ENCODE measurements at regions not wholly inside any gene's neighbourhood (a gene's known extent, or its start where the extent isn't known, plus 50 kb on each side); places are given as distances from the start of the nearest gene placed in this dataset.

DNA sequence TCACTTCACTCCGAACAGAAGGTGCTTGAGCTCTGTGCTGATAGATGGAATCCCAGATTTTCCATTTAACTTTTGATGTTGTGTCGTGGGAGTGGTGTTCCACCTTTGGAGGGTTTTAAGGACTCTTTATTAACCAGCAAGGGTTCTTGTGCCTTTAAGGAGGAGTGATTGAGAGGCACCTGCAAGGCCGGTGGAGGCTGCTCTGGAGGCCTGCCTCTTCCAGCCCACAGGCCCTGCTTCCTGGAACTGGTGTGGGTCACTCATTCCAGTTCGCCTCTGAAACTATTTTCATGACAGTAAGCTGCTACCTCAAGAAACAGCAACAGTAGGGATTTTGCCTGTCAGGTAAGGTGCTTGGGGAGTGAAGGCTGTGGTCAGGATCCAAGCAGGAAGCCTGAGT lies 58.8 kb upstream of the APCDD1L start:
- no peaks in the 10 kb centered on the region; a peak in 4 of 7 replicates for H3K27me3 ChIP-seq (replicated peaks in 1 of 4; ENCODE audit: control insufficient read depth in 3 of 4, extremely low read depth in 1 of 4, insufficient read depth in 3 of 4, low read length in 3 of 4)
- no peak overlapping the region for H2AFZ ChIP-seq (ENCODE audit: low read length)
- H2BK15ac ChIP-seq (ENCODE audit: low read length) = no peak overlapping the region
- H3K56ac ChIP-seq (replicated peaks; ENCODE audit: insufficient read length, low read depth, low read length) = no peak overlapping the region
- WGBS, 2 experiments (ENCODE audit: extremely low coverage in 1 of 2, insufficient coverage in 1 of 2, insufficient read length in 1 of 2, insufficient replicate concordance in 2 of 2, low coverage in 1 of 2, low lambda C conversion rate in 2 of 2, missing lambda C conversion rate in 1 of 2) = 93% methylated on average over 4 of the region's 4 CpGs; no CpG with 5 or more reads in 1 of the 2 experiments
- CTCF ChIA-PET (ENCODE audit: partially characterized antibody) = interaction anchor here (1.0 kb wide), 1 partner anchor 75 kb away, joined by 3 read pairs; no protein-coding TSS in a partner anchor
- H3K4ac ChIP-seq (replicated peaks; ENCODE audit: insufficient read length, low read depth, low read length) = no peak overlapping the region
- no peak overlapping the region for H4K5ac ChIP-seq (ENCODE audit: insufficient read length, low read depth, low read length)
- peaks cover 2% of the 10 kb centered on the region; the same call in 1 of the 2 replicates for H3K23me2 ChIP-seq (ENCODE audit: low read depth, low read length)
- no peak overlapping the region for H2BK20ac ChIP-seq (ENCODE audit: low read length)
- no peak overlapping the region for H3K14ac ChIP-seq (ENCODE audit: insufficient read length)
- H2BK5ac ChIP-seq (ENCODE audit: low read depth, low read length) = no peak overlapping the region
- TF ChIP-seq RBBP5 (IDR thresholded peaks at IDR 0.05; ENCODE audit: borderline replicate concordance, low read depth, low read length) = no peak
- peaks cover 0 to 9% (median 2%) of the 10 kb centered on the region in 4 experiments; a peak in 5 of 7 replicates for H3K4me1 ChIP-seq (replicated peaks in 1 of 4; ENCODE audit: control insufficient read depth in 3 of 4, insufficient read depth in 4 of 4, low read length in 3 of 4)
- POLR2A ChIA-PET (ENCODE audit: partially characterized antibody) = interaction anchor here (1.2 kb wide), 1 partner anchor 46 kb away, joined by 3 read pairs; no protein-coding TSS in a partner anchor
- DNase-seq (ENCODE audit: low read depth in 1 of 2, low spot score in 2 of 2) (no peak), FAIRE-seq (no peak)
- H3K4me3 ChIP-seq (ENCODE audit: extremely low read depth in 1 of 4, insufficient read depth in 2 of 4, low read depth in 3 of 4, low read length in 4 of 4) = no peak overlapping the region
- no peak overlapping the region for H3K27ac ChIP-seq (ENCODE audit: low read depth, low read length)
- H3K23ac ChIP-seq (ENCODE audit: insufficient read length) = no peak overlapping the region
- H2BK120ac ChIP-seq (replicated peaks; ENCODE audit: low read depth, low read length) = no peak overlapping the region
- H2BK12ac ChIP-seq (ENCODE audit: low read depth, low read length) = no peak overlapping the region
- H3K79me1 ChIP-seq (ENCODE audit: low read depth, low read length) = no peaks in the 10 kb centered on the region
- no peak overlapping the region for H4K8ac ChIP-seq (ENCODE audit: extremely low read depth, insufficient read depth, low read length)
- no peak overlapping the region for H2AK5ac ChIP-seq (ENCODE audit: low read depth, low read length)
- H3K4me2 ChIP-seq (ENCODE audit: insufficient read depth in 1 of 2, low read depth in 2 of 2, low read length in 2 of 2) = no peak overlapping the region
- no peaks in the 10 kb centered on the region for H3K9me3 ChIP-seq (ENCODE audit: insufficient read depth in 2 of 2, low read depth in 1 of 2, low read length in 1 of 2)
- H3K36me3 ChIP-seq (ENCODE audit: control insufficient read depth in 2 of 4, insufficient read depth in 4 of 4, low read length in 3 of 4) = no peaks in the 10 kb centered on the region
- no peak overlapping the region for H4K91ac ChIP-seq (replicated peaks; ENCODE audit: insufficient read length, low read length)
- no peaks in the 10 kb centered on the region for H4K20me1 ChIP-seq (replicated peaks in 1 of 2; ENCODE audit: control insufficient read depth in 1 of 2, insufficient read depth in 2 of 2, low read length in 2 of 2)
- H3K79me2 ChIP-seq (ENCODE audit: control insufficient read depth in 1 of 2, insufficient read depth in 2 of 2, low read length in 2 of 2) = no peaks in the 10 kb centered on the region
- H3K18ac ChIP-seq (ENCODE audit: extremely low read depth, low read length) = no peak overlapping the region
- no peak overlapping the region for H3K9ac ChIP-seq (replicated peaks in 1 of 4; ENCODE audit: extremely low read depth in 1 of 4, low read depth in 3 of 4, low read length in 3 of 4)

Measured in H1 (cell line).